ENCODE measurements at regions not wholly inside any gene's neighbourhood (a gene's known extent, or its start where the extent isn't known, plus 50 kb on each side); places are given as distances from the start of the nearest gene placed in this dataset.

DNA sequence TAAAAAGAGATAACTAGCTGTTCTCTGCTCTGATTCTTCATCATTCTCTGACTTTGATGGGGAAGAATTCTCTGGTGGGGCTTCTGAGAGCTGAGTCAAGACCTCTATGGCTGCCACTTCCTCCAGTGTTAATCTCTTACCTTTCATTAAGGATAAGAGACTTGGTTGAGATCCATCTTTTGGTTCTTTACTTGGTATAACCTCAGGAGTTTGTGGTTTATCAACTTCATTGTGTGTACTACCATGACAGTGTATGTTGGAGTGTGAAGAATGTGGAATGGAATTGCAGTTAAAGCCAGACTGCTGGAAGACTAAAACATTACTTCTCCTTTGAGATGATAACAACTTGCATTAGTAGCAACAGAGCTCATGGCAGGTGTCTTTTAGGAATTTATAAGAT, 222.0 kb downstream of the SLITRK5 start:
- POLR2A ChIA-PET: no interaction called here
- Mint-ChIP-seq H3K4me3 (no peak overlapping the region), H3K36me3 (no peaks in the 10 kb centered on the region), H3K27me3 (no peaks in the 10 kb centered on the region), H3K4me1 (no peaks in the 10 kb centered on the region), H3K9me3 (no peaks in the 10 kb centered on the region), H3K27ac (no peak overlapping the region)
- ATAC-seq (ENCODE audit: low read depth) (no peak), DNase-seq (no peak)

DNA sequence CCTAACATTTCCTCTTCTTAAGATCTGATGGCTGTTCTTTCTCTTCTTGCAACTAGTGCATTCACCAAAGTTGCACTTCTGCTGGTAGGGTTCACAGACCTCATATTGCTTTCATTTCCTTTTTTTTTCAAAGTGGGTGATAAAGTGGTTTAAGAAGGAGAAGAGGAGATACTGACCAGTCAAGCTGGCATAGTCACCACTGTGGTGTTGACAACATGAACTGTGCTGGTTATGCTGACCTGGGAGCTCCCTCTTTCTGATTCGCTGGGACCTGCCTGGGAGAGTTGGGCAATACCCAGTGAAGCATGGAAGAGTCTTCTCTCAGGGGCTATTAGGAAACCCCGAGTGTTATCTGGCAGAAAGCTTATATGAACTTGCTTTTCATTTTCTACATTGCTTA, 222.9 kb downstream of the SLITRK5 start:
- Mint-ChIP-seq H3K9me3 (no peaks in the 10 kb centered on the region), H3K4me1 (no peaks in the 10 kb centered on the region)

DNA sequence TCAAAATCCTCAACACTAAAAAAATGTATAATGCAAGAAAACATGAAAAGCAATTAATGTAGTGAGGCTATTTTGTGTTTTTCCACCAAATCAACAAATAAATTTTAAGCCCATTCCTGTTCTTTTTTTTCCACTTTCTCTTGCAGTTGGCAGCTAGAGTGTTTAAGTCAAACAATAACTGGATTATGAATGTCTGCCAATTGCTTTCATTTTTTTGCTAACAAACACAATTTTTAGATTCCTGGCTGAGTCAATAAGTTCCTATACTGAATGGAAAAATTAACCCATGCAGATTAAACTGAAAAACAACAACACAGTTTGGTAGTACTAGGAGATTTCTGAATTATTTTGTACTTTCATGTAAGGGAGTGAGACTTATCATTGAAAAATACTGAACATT, 232.4 kb downstream of the SLITRK5 start:
- POLR2A ChIA-PET: no interaction called here
- no peak for DNase-seq

More for the DNA sequence above, 222.9 kb downstream of the SLITRK5 start:
- DNase-seq (no peak), ATAC-seq (ENCODE audit: low read depth) (no peak)
- no peak overlapping the region for H3K4me3 Mint-ChIP-seq
- no peaks in the 10 kb centered on the region for H3K27me3 Mint-ChIP-seq
- no peaks in the 10 kb centered on the region for H3K36me3 Mint-ChIP-seq
- POLR2A ChIA-PET: no interaction called here
- H3K27ac Mint-ChIP-seq: no peak overlapping the region

DNA sequence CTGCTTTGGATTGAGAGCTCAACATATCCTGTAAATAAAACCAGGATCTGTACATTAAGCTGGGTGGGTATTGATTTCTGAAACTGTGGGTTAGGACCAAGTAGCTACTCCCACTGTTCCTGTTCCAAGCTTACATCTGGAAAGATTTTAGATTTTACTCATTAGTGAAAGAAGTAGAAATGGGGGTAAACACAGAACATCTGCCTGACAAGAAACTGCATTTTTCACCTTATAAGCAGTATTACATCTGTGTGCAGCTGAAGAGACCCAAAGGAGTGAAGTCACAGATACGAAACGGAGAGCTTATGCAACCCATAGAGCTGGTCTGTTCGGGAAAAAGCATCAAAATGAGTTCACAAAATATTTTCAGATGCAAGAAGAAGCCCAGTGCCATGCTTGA, 235.2 kb downstream of the SLITRK5 start:
- H3K27ac Mint-ChIP-seq: no peak overlapping the region
- ATAC-seq (ENCODE audit: low read depth) (no peak), DNase-seq (no peak)
- no peaks in the 10 kb centered on the region for H3K27me3 Mint-ChIP-seq
- no peak overlapping the region for H3K4me3 Mint-ChIP-seq
- no peaks in the 10 kb centered on the region for H3K36me3 Mint-ChIP-seq
- H3K9me3 Mint-ChIP-seq: peaks cover 2% of the 10 kb centered on the region
- POLR2A ChIA-PET: no interaction called here
- H3K4me1 Mint-ChIP-seq: no peaks in the 10 kb centered on the region

More for the DNA sequence above, 232.4 kb downstream of the SLITRK5 start:
- H3K36me3 Mint-ChIP-seq: no peaks in the 10 kb centered on the region
- H3K4me3 Mint-ChIP-seq: no peak overlapping the region
- no peaks in the 10 kb centered on the region for H3K4me1 Mint-ChIP-seq
- H3K27me3 Mint-ChIP-seq: no peaks in the 10 kb centered on the region
- ATAC-seq (ENCODE audit: low read depth): no peak
- no peak overlapping the region for H3K27ac Mint-ChIP-seq
- no peaks in the 10 kb centered on the region for H3K9me3 Mint-ChIP-seq

DNA sequence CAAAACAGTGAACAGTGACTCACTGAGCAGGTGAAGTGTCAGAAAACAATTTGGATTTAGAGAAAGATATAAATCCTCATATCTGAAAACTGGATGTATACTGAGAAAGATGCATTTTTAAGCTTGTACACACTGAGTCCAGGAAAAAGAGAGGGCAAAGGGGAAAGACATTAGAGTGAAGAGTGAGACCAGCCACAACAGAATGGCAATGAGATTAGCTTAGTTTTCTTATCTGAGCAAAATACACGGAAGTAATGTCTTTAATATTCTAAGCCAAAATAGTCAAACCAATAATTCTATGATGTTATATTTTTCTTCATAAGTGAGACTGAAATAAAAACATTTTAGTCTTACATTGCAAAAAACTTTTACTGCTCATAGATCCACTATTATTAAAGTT, 236.0 kb downstream of the SLITRK5 start:
- peaks cover 2% of the 10 kb centered on the region for H3K9me3 Mint-ChIP-seq
- ATAC-seq (ENCODE audit: low read depth) (no peak), DNase-seq (no peak)
- H3K4me1 Mint-ChIP-seq: no peaks in the 10 kb centered on the region
- POLR2A ChIA-PET: no interaction called here
- H3K4me3 Mint-ChIP-seq: no peak overlapping the region
- H3K27ac Mint-ChIP-seq: no peak overlapping the region
- no peaks in the 10 kb centered on the region for H3K36me3 Mint-ChIP-seq
- H3K27me3 Mint-ChIP-seq: no peaks in the 10 kb centered on the region

DNA sequence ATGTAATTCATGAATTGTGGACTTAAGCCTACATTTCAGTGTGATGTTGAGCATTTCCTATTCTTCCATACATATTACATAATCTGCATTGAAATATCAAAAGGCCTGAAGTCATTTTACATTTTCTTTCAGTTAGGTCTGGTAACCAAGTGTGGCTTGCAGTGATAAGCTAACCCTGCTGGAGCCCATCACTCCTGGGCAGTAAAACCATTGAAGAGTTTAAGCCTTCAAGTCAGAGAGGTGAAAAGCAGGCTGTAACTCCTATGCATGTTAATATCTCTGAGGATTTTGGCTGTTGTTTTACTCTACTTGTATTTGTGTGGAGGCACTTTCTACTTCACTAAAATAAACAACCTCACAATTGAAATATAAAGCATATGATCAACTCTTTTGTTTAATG, 248.8 kb downstream of the SLITRK5 start:
- no peaks in the 10 kb centered on the region for H3K4me1 Mint-ChIP-seq
- H3K27me3 Mint-ChIP-seq: no peaks in the 10 kb centered on the region
- no peak overlapping the region for H3K4me3 Mint-ChIP-seq
- no peaks in the 10 kb centered on the region for H3K36me3 Mint-ChIP-seq
- DNase-seq (no peak), ATAC-seq (ENCODE audit: low read depth) (no peak)
- no peak overlapping the region for H3K27ac Mint-ChIP-seq
- POLR2A ChIA-PET: no interaction called here
- peaks cover 1% of the 10 kb centered on the region for H3K9me3 Mint-ChIP-seq

DNA sequence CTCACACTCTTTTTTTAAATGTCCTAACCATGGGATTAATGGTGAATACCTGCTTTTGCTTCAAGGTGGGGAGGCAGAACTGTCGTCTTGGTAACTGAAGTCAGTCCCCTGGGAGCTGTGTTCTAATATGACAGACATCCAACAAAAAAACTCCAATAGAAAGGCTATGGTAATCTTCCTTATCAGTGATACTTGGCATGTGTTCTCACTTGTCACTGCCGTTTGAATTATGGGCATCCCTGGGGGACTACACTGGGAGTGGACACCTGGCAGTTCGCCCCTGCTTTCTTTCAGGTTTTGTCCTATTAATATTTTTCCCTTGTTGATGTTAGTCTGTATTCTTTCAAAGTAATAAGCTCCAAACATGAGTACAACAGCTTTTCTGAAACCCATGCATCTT, 252.6 kb downstream of the SLITRK5 start:
- Mint-ChIP-seq H3K4me1 (no peaks in the 10 kb centered on the region), H3K36me3 (no peaks in the 10 kb centered on the region), H3K27me3 (no peaks in the 10 kb centered on the region), H3K9me3 (peaks cover 5% of the 10 kb centered on the region), H3K27ac (no peak overlapping the region), H3K4me3 (no peak overlapping the region)
- POLR2A ChIA-PET: no interaction called here
- DNase-seq (no peak), ATAC-seq (ENCODE audit: low read depth) (no peak)

DNA sequence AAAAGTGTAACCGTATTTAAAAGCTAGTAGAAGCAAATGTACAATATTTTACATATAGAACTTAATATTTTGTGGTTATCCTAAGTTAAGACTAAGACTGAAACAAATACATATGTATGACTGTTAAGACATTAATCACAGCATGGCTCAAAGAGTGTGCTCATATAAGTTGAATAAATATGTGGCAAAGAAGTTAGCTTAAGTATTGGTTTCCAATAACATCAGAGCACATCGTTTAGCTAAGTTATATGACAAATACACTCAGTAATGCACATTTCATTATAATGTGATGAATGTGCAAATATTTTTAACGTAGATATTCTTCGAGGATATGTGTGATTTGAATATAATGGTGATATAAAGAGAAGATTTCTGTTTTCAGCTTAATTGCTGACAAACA, 253.8 kb downstream of the SLITRK5 start:
- no peak for ATAC-seq (ENCODE audit: low read depth)
- Mint-ChIP-seq H3K4me3 (no peak overlapping the region), H3K27me3 (no peaks in the 10 kb centered on the region), H3K4me1 (no peaks in the 10 kb centered on the region), H3K27ac (no peak overlapping the region), H3K9me3 (peaks cover 5% of the 10 kb centered on the region), H3K36me3 (no peaks in the 10 kb centered on the region)
- POLR2A ChIA-PET: no interaction called here
- no peak for DNase-seq

DNA sequence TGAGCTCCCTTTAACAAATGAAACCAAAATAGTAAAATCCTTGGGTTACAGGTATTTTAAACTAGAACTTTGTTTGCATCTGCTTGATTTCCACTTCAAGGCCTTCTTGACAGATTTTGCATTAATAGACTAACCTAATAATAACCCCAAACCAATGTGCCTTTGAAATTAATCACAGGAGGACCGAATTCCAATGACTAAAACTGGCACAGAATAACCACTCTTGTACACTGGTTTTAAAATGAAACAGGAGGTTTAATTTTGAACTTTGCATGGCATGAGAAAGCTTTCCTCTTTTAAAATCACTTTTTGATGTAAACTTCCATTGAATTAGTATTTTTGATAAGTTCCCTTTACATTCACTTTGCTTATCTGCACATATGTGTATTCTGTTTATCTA, 269.6 kb downstream of the SLITRK5 start:
- H3K27ac Mint-ChIP-seq: no peak overlapping the region
- H3K4me3 Mint-ChIP-seq: no peak overlapping the region

DNA sequence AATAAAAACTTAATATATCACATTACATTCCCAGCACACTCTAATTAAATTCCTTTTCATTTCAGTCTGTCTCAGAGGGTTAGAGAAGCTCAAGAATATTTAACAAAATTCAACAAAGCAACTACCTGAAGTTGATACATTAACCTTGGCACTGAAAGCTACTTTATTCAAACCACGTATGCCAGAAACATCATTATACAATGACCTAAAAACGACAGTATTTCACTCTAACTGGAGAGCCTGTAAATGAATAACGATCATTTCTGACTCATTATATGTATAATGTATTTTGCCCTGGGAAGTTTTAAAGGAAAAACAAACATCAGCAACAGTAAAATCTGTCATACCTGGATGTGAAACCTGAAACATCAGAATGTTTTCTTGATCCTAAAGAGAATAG, 270.1 kb downstream of the SLITRK5 start:
- H3K27ac Mint-ChIP-seq: no peak overlapping the region
- ATAC-seq (ENCODE audit: low read depth): no peak
- POLR2A ChIA-PET: no interaction called here
- no peak overlapping the region for H3K4me3 Mint-ChIP-seq
- no peaks in the 10 kb centered on the region for H3K36me3 Mint-ChIP-seq
- no peaks in the 10 kb centered on the region for H3K4me1 Mint-ChIP-seq
- DNase-seq: no peak
- H3K9me3 Mint-ChIP-seq: peaks cover 1% of the 10 kb centered on the region
- no peaks in the 10 kb centered on the region for H3K27me3 Mint-ChIP-seq

More for the DNA sequence above, 269.6 kb downstream of the SLITRK5 start:
- POLR2A ChIA-PET: no interaction called here
- Mint-ChIP-seq H3K27me3 (no peaks in the 10 kb centered on the region), H3K4me1 (no peaks in the 10 kb centered on the region), H3K36me3 (no peaks in the 10 kb centered on the region), H3K9me3 (peaks cover 1% of the 10 kb centered on the region)
- ATAC-seq (ENCODE audit: low read depth) (no peak), DNase-seq (no peak)

DNA sequence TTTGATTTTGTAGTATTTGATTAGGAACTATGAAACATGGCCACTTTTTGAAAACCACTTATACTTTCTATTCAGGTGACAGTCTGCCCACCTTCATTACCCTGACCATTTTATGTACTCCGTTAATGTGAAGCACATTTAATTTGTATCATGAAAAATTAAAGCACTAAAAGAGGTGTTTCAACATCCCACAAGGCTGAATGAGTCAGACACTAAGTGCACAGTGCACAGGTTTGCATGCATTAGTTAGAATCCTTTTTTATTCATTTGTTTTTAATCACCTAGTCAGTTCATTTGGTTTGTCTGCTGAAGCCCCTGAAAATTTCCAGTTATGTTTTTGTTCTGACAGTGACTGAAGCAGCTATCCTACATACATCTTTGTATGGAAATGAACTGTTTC, 271.0 kb downstream of the SLITRK5 start:
- H3K9me3 Mint-ChIP-seq: peaks cover 1% of the 10 kb centered on the region
- POLR2A ChIA-PET: no interaction called here
- H3K4me1 Mint-ChIP-seq: no peaks in the 10 kb centered on the region
- ATAC-seq (ENCODE audit: low read depth) (no peak), DNase-seq (no peak)
- H3K36me3 Mint-ChIP-seq: no peaks in the 10 kb centered on the region
- no peak overlapping the region for H3K27ac Mint-ChIP-seq
- no peak overlapping the region for H3K4me3 Mint-ChIP-seq
- H3K27me3 Mint-ChIP-seq: no peaks in the 10 kb centered on the region

DNA sequence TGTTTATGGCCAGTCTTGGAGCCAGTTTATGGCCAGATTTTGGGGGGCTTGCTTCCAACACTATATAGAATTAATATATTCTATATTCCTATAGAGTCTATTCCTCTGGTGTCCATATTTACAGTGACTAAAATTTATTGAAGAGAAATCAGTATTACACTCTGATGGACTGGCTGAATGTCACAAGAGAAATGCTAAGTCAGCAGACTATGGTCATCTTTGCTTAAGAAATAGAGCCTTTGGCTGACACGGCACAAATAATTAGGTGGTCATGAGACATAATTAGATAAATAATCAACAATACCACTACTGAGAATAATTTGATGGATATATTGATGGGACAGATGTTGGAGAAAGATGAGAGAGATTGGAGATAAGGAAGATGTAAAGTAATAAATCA, 272.9 kb downstream of the SLITRK5 start:
- peaks cover 1% of the 10 kb centered on the region for H3K9me3 Mint-ChIP-seq
- POLR2A ChIA-PET: no interaction called here
- H3K4me3 Mint-ChIP-seq: no peak overlapping the region
- no peaks in the 10 kb centered on the region for H3K27me3 Mint-ChIP-seq
- ATAC-seq (ENCODE audit: low read depth) (no peak), DNase-seq (no peak)
- no peaks in the 10 kb centered on the region for H3K36me3 Mint-ChIP-seq
- no peaks in the 10 kb centered on the region for H3K4me1 Mint-ChIP-seq
- no peak overlapping the region for H3K27ac Mint-ChIP-seq

DNA sequence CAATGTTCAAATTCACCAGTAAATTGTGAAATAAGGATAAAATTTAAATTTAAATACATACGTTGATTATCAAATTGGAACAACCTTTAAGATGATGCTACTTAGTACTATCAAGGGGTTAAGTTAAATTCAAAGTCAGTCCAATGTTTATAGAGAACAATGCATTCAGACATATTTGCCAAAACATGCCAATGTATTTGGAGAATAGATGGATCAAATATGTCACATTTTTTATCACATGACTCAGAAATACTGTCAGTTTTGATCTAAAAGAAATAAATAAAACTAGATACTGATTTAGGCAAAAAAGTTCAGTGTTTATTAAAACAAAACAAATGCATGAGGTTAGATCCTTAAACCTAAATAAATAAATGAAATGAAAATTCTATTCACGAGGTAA, 281.2 kb downstream of the SLITRK5 start:
- Mint-ChIP-seq H3K27ac (no peak overlapping the region), H3K4me3 (no peak overlapping the region), H3K4me1 (no peaks in the 10 kb centered on the region), H3K36me3 (no peaks in the 10 kb centered on the region), H3K9me3 (no peaks in the 10 kb centered on the region), H3K27me3 (no peaks in the 10 kb centered on the region)
- ATAC-seq (ENCODE audit: low read depth): no peak
- DNase-seq: no peak
- POLR2A ChIA-PET: no interaction called here

DNA sequence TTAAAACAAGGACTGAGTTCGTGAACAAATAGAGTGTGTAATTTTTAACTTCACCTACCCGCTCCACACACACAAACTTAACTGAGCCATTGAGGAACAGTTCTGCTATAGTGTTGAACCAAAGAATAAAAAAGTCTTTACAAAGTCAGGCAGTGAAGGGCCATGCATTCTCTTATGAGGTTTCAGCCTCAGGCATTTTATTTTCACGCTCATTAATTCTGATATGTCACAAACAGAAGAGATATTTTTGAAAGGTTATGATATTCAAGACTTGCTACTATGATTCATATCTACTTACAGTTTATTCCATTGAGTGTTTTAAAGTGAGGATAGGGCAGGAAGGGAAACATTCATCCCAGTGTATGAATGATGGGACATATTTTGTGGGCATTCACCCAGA, 282.2 kb downstream of the SLITRK5 start:
- Mint-ChIP-seq H3K4me1 (no peaks in the 10 kb centered on the region), H3K9me3 (no peaks in the 10 kb centered on the region), H3K4me3 (no peak overlapping the region), H3K27me3 (no peaks in the 10 kb centered on the region), H3K36me3 (no peaks in the 10 kb centered on the region), H3K27ac (no peak overlapping the region)
- ATAC-seq (ENCODE audit: low read depth) (no peak), DNase-seq (no peak)
- POLR2A ChIA-PET: no interaction called here

DNA sequence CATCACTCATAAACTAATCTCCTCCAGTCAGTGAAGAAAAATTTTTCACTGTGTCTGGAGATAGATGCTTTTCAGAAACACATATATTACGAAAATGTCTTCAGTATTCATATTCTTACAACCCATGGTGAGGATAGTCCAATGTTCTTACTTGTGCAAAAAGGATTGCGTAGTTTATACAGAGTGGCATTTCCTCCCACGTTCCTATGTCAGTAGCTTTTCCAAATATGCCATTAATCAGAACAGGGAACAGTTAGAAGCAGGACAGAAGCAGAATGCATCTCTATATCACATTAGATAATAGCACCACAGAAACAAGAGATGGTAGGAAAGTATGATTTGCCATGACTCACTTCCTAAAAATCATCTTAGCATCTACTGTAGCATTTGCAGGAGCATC, 282.9 kb downstream of the SLITRK5 start:
- Mint-ChIP-seq H3K9me3 (no peaks in the 10 kb centered on the region), H3K36me3 (no peaks in the 10 kb centered on the region), H3K27me3 (no peaks in the 10 kb centered on the region), H3K4me3 (no peak overlapping the region), H3K4me1 (no peaks in the 10 kb centered on the region), H3K27ac (no peak overlapping the region)
- DNase-seq (no peak), ATAC-seq (ENCODE audit: low read depth) (no peak)
- POLR2A ChIA-PET: no interaction called here
